T-helper 9 cell (primary cell): ENCODE measurements at regions not wholly inside any gene's neighbourhood (a gene's known extent, or its start where the extent isn't known, plus 50 kb on each side); places are given as distances from the start of the nearest gene placed in this dataset.
"Not testable (repeated sequence)": the region's sequence is repeated elsewhere in the genome, so short reads cannot be mapped to it uniquely, and the experiment has no call there.

Experiments used
- DNase-seq: peaks from one replicate; pipeline ENCODE4 v3.0.0-alpha.2; 2020

DNA sequence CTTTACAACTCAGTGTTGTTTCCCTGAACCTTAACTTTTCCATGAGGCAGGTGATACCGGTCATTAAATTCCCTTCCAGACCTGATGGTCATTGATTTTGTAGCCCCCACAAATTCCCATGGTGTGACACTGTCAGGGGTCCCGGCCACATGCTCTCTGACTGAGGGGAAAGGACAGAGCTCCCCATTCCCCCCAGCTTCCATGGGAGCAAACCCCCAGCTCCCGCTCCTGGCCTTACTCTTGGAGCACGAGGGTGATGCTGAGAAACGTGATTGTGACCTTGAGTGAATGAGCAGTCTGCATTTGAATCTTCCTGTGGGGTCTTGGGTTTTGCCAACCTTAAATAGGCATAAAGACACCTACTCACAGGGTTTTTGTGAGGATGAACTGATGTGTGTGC, 366.8 kb downstream of the RPS6KC1 start:
- DNase-seq, result no peak

DNA sequence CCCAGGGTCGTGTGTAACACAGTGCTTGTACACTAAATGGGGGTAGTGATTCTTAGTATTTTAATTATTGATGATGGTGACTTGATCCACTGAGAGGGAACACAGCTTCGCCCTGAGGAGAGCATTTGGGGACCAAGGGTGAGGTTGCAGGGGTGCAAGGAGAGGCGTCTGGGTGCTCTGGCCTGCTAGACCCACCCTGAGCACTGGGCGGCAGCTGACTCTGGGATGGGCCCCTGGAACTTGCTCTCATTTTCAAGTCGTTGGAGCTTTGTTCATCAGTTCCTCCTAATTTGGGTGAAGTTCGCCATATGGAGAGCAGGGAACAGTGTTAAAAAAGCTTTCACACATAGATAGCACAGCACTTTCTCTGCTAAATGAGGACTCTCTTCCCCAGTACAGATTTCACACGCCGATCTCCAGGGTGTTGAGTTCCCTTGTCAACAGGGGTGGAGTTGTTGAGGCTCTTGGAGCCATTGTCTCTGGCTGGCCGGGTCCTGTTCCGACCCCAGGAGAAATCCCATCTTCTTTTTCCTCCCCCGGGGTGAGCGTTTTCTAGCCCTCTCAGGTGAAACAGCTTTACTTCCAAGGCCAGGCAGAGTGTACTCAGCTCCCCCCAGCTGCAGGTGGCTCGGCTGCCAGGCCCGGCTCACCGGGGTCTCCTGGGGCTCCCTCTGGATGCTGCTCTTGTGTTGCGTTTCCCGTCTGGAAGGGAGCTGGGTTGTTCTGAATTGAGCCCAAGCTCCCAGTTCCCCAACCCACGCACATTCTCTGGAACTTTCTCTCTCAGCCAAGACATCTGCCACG, 367.4 kb downstream of the RPS6KC1 start:
- DNase-seq, result no peak

GRCh38 chr1:213419401-213420030, 368.5 kb downstream of the RPS6KC1 start:
- no peak for DNase-seq

- not testable (repeated sequence) for DNase-seq
Measured at GRCh38 chr1:213421178-213421577, 370.1 kb downstream of the RPS6KC1 start.

DNA sequence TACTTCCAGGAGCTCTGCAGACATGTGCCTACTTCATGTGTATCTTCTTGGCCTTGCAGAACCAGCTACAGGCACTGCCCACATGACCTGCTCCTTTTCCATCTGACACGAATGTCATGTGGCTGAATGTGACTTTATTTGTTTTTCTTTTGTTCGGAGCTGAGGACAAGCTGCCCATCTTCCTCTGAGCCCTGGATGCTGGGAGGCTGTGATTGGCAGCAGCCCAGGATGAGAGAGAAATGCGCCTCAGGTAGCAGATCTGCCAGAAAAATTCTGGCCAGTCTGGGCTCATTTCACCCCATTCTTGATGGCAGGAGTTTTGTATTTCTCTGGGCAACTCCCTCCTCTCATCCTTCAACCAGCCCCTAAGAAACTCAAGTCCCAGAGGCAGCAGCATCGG, 372.0 kb downstream of the RPS6KC1 start:
- no peak for DNase-seq

DNA sequence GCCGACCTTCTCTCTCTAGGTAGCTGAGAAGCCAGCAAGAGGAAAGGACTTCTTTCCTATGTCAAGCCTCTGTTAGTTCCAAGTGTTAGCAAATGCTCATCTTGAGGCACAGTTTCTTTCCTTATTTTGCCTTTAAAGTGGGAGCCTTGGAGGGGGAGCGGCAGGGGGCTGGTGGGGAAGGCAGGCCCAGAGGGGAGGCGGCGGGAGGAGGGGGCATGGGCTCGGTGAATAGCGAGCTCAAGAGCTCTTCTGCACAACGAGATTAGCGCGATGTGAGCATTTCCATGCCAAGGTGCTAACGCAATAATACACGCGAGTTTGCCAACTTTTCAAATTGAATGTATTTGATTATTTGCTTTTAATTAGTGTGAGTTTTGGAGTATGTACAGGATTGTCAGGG, 372.6 kb downstream of the RPS6KC1 start:
- DNase-seq, result no peak

- no peak for DNase-seq
Measured at GRCh38 chr1:213425376-213426030, 374.5 kb downstream of the RPS6KC1 start.

DNA sequence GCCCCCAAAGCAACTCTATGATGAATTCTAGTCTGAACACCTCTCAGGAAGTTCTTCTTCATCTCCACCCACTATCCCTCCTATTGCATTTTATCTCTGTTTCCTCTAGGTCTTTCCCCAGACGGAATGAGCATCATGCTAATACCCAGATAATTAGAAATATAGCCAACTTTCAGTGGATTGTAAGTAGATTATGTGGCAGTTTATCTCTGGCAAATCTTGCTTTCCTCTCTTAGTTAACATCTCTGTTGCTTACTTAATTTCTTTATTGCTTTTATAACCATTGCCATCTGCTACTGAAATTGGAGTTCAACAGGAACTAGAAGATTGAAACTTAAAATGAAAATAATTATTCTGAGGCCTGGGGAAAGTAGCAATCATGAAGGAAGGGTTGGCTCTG, 378.6 kb downstream of the RPS6KC1 start:
- no peak for DNase-seq

GRCh38 chr1:213435715-213436114, 384.7 kb downstream of the RPS6KC1 start:
- DNase-seq, result no peak

DNA sequence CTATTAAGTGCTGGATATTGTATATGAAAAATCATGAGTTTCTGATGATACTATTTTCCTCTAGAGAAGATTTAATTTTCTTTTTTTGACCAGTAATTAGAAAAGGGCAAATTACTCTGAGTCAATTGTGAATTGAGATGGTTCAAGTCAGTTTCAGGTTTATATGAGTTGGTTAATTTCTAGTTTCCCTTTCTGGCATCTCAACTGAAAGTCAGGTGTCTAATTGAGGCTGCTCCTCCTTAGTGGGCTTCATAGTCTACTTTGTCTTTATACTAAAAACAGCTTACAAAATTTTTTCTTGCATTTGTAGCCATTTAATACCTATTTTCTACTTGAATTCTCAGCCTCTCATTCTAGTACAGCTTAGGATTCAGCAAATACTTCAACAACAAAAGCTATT, 387.3 kb downstream of the RPS6KC1 start:
- no peak for DNase-seq

GRCh38 chr1:213439703-213440102, 388.7 kb downstream of the RPS6KC1 start:
- no peak for DNase-seq

DNA sequence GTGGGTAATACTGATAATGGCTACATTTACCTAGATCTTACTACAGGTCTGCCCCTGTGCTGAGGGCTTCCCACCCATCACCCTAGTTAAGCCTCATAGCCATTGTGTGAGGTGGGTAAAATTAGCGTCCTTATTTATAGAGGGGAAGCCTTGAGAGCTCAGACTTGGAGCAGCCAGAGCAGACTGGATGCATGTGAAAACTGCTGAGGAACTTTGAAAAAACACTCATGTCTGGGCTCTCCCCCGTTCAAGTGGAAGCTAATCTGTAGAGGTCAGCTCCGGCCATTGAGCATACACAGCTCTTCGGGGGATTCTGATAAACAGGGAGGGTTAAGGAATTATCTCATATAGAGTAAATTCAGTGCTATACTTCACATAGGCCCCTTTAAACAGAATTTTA, 389.7 kb downstream of the RPS6KC1 start:
- no peak for DNase-seq

DNA sequence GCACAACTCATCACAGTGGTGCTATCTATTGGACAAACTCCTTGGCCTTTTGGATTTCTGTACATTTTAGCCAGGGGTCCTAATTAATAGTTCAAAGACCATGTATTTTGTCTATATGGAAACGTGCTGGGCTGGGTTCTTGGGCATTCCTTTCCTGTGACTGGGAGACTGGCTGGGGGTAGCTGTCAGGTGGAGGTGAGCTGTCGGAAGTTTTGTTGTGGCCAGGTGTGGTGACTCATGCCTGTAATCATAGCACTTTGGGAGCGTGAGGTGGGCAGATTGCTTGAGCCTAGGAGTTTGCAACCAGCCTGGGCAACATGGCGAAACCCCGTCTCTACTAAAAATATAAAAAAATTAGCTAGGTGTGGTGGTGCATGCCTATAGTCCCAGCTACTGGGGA, 392.4 kb downstream of the RPS6KC1 start:
- DNase-seq, result no peak

- no peak for DNase-seq
Measured at GRCh38 chr1:213444224-213444623, 393.2 kb downstream of the RPS6KC1 start.

- DNase-seq, result no peak
Measured at GRCh38 chr1:213446496-213446895, 395.5 kb downstream of the RPS6KC1 start.

- DNase-seq, result no peak
Measured at GRCh38 chr1:213448360-213448759, 397.3 kb downstream of the RPS6KC1 start.

DNA sequence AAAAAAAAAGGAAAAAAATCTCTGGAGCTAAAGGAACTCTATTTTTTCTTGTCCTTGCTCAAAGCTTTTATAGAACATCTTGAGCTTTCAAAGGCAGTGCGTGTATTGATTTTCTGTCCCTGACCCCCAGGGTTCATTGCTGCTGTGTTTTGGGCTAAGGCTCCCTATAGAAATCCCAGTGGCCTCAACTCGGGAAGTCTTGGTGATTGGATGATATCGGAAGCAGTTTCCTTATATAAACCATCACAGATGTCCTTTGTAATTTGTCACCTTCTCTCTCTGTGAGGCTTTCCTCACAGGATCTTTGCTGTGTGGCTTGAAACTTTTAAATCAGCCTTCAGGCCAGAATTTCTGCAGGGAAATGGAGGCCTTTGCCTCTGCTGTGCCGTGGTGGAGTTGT, 397.7 kb downstream of the RPS6KC1 start:
- no peak for DNase-seq

GRCh38 chr1:213452501-213452900, 401.5 kb downstream of the RPS6KC1 start:
- no peak for DNase-seq

GRCh38 chr1:213457186-213457585, 406.1 kb downstream of the RPS6KC1 start:
- DNase-seq, result no peak

- DNase-seq, result no peak
Measured at GRCh38 chr1:213457733-213458132, 406.7 kb downstream of the RPS6KC1 start.

- DNase-seq, result not testable (repeated sequence)
Measured at GRCh38 chr1:213462374-213462773, 411.3 kb downstream of the RPS6KC1 start.

GRCh38 chr1:213464786-213465460, 413.9 kb downstream of the RPS6KC1 start:
- DNase-seq, result no peak

DNA sequence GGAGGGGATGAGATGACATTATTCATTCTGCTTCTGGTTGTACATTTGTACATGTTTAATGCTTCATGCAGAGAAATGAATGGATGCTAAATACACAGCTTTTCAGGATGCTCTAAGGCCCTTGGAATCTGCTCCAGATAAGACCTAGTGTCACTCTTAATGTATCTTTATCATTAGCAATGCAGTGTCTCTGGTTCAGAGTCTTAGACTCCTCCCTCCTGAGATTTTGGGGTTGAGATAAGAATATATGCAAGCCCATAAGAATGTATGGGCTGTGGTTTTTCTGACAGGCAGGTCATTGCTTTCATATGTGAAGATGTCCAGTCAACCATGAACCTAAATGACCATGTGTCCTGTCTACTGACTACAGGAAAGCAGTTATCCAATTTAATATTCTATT, 415.5 kb downstream of the RPS6KC1 start:
- no peak for DNase-seq
